GM19372 (cell line): ENCODE measurements at regions not wholly inside any gene's neighbourhood (a gene's known extent, or its start where the extent isn't known, plus 50 kb on each side); places are given as distances from the start of the nearest gene placed in this dataset.

Experiments
- ATAC-seq: cut with Tn5 transposase; IDR thresholded peaks from one replicate; pipeline ENCODE4 v1.9.1; 2021; ENCODE audit warnings: mild to moderate bottlenecking, low read depth, moderate library complexity; ENCODE audit not compliant: unreplicated experiment

GRCh38 chr1:82646888-82647287 lies 846.2 kb downstream of the ADGRL2 start:
- ATAC-seq, result no peak

GRCh38 chr1:82646336-82646735 lies 845.6 kb downstream of the ADGRL2 start:
- no peak for ATAC-seq

GRCh38 chr1:82644186-82644915 lies 843.6 kb downstream of the ADGRL2 start:
- no peak for ATAC-seq

- no peak for ATAC-seq
These were observed 839.6 kb downstream of the ADGRL2 start for GRCh38 chr1:82640352-82640751.

GRCh38 chr1:82634266-82634665 lies 833.5 kb downstream of the ADGRL2 start:
- ATAC-seq, result no peak

GRCh38 chr1:82632155-82632554 lies 831.4 kb downstream of the ADGRL2 start:
- no peak for ATAC-seq

- ATAC-seq, result no peak
These were observed 828.2 kb downstream of the ADGRL2 start for GRCh38 chr1:82628887-82629286.

- no peak for ATAC-seq
These were observed 824.8 kb downstream of the ADGRL2 start for GRCh38 chr1:82625537-82625936.

- no peak for ATAC-seq
These were observed 820.3 kb downstream of the ADGRL2 start for GRCh38 chr1:82621076-82621475.

GRCh38 chr1:82614090-82614489 lies 813.4 kb downstream of the ADGRL2 start:
- ATAC-seq, result no peak

GRCh38 chr1:82612986-82613385 lies 812.3 kb downstream of the ADGRL2 start:
- ATAC-seq, result no peak

GRCh38 chr1:82606546-82606945 lies 805.8 kb downstream of the ADGRL2 start:
- no peak for ATAC-seq

GRCh38 chr1:82604524-82604923 lies 803.8 kb downstream of the ADGRL2 start:
- no peak for ATAC-seq

GRCh38 chr1:82600314-82600713 lies 799.6 kb downstream of the ADGRL2 start:
- ATAC-seq, result no peak

GRCh38 chr1:82598812-82599211 lies 798.1 kb downstream of the ADGRL2 start:
- no peak for ATAC-seq

- no peak for ATAC-seq
These were observed 797.6 kb downstream of the ADGRL2 start for GRCh38 chr1:82598337-82598736.

GRCh38 chr1:82597649-82598048 lies 796.9 kb downstream of the ADGRL2 start:
- no peak for ATAC-seq

GRCh38 chr1:82597141-82597540 lies 796.4 kb downstream of the ADGRL2 start:
- no peak for ATAC-seq

GRCh38 chr1:82593561-82593960 lies 792.8 kb downstream of the ADGRL2 start:
- ATAC-seq, result no peak

GRCh38 chr1:82589588-82589987 lies 788.9 kb downstream of the ADGRL2 start:
- ATAC-seq, result no peak

- ATAC-seq, result no peak
These were observed 786.6 kb downstream of the ADGRL2 start for GRCh38 chr1:82587371-82587770.

GRCh38 chr1:82586473-82586872 lies 785.7 kb downstream of the ADGRL2 start:
- ATAC-seq, result no peak

GRCh38 chr1:82582347-82582746 lies 781.6 kb downstream of the ADGRL2 start:
- no peak for ATAC-seq
